ENCODE measurements at regions not wholly inside any gene's neighbourhood (a gene's known extent, or its start where the extent isn't known, plus 50 kb on each side); places are given as distances from the start of the nearest gene placed in this dataset.

- no peak for TF ChIP-seq CTCF (IDR thresholded peaks at IDR 0.05)
- H3K27me3 ChIP-seq (ENCODE audit: low read depth), result no peaks in the 10 kb centered on the region
- ATAC-seq (peak in 1 of 2 donors; percentile 9), DNase-seq (no peak)
- H3K9me3 ChIP-seq, result no peaks in the 10 kb centered on the region
- H3K36me3 ChIP-seq, result peaks cover 24% of the 10 kb centered on the region
- peak overlapping the region; percentile 79 for H3K27ac ChIP-seq
- H3K4me1 ChIP-seq, result peaks cover 57% of the 10 kb centered on the region
- no peak overlapping the region for H3K4me3 ChIP-seq
- intact Hi-C loops (cut with DNase I), result loop anchor here (10.0 kb wide), 1 partner anchor 61 kb away; the partner anchor contains the start of gene ZBTB38
These were observed 57.4 kb downstream of the ZBTB38 start for GRCh38 chr3:141425523-141426233.

GRCh38 chr3:141426404-141427034 lies 58.2 kb downstream of the ZBTB38 start:
- TF ChIP-seq CTCF (IDR thresholded peaks at IDR 0.05), result no peak
- no peaks in the 10 kb centered on the region for H3K9me3 ChIP-seq
- intact Hi-C loops (cut with DNase I), result loop anchor here (10.0 kb wide), 1 partner anchor 62 kb away; the partner anchor contains the start of gene ZBTB38
- DNase-seq (peak; percentile 90), ATAC-seq (peak; percentile 89 to 90)
- peak overlapping the region; percentile 79 for H3K27ac ChIP-seq
- peaks cover 65% of the 10 kb centered on the region for H3K4me1 ChIP-seq
- peaks cover 26% of the 10 kb centered on the region for H3K36me3 ChIP-seq
- no peaks in the 10 kb centered on the region for H3K27me3 ChIP-seq (ENCODE audit: low read depth)
- peak overlapping the region; percentile 7 for H3K4me3 ChIP-seq

- DNase-seq (no peak), ATAC-seq (no peak)
- intact Hi-C loops (cut with DNase I), result loop anchor here (10.0 kb wide), 1 partner anchor 63 kb away; the partner anchor contains the start of gene ZBTB38
- Histone ChIP-seq H3K27me3 (ENCODE audit: low read depth) (no peaks in the 10 kb centered on the region), H3K9me3 (no peaks in the 10 kb centered on the region), H3K4me3 (no peak overlapping the region), H3K4me1 (peaks cover 73% of the 10 kb centered on the region), H3K36me3 (peaks cover 32% of the 10 kb centered on the region), H3K27ac (peak overlapping the region; percentile 31)
- TF ChIP-seq CTCF (IDR thresholded peaks at IDR 0.05), result no peak
These were observed 59.1 kb upstream of the RASA2 start for GRCh38 chr3:141427764-141428163.

GRCh38 chr3:141429371-141430035 lies 57.3 kb upstream of the RASA2 start:
- Histone ChIP-seq H3K27ac (no peak overlapping the region), H3K4me3 (no peak overlapping the region), H3K9me3 (no peaks in the 10 kb centered on the region), H3K4me1 (peaks cover 80% of the 10 kb centered on the region), H3K36me3 (peaks cover 28% of the 10 kb centered on the region), H3K27me3 (ENCODE audit: low read depth) (no peaks in the 10 kb centered on the region)
- intact Hi-C loops (cut with DNase I), result loop anchor here (10.0 kb wide), 1 partner anchor 65 kb away; the partner anchor contains the start of gene ZBTB38
- DNase-seq, result no peak
- ATAC-seq, result no peak
- TF ChIP-seq CTCF (IDR thresholded peaks at IDR 0.05), result no peak

- Histone ChIP-seq H3K9me3 (no peaks in the 10 kb centered on the region), H3K27me3 (ENCODE audit: low read depth) (no peaks in the 10 kb centered on the region), H3K27ac (no peak overlapping the region), H3K4me3 (no peak overlapping the region), H3K4me1 (peaks cover 74% of the 10 kb centered on the region), H3K36me3 (peaks cover 28% of the 10 kb centered on the region)
- no peak for DNase-seq
- intact Hi-C loops (cut with DNase I), result no loop called here
- no peak for ATAC-seq
- TF ChIP-seq CTCF (IDR thresholded peaks at IDR 0.05), result no peak
These were observed 56.5 kb upstream of the RASA2 start for GRCh38 chr3:141430316-141430715.

Data from lower lobe of right lung (tissue), 2 donors.